ENCODE measurements at regions not wholly inside any gene's neighbourhood (a gene's known extent, or its start where the extent isn't known, plus 50 kb on each side); places are given as distances from the start of the nearest gene placed in this dataset.

GRCh38 chr2:15840148-15840547 lies 100.2 kb upstream of the MYCN start:
- DNase-seq (ENCODE audit: insufficient read length) (no peak), FAIRE-seq (no peak)
- no peak for TF ChIP-seq POLR2A (IDR thresholded peaks at IDR 0.05; ENCODE audit: low read depth, low read length)
- no peak for TF ChIP-seq POLR2AphosphoS5 (IDR thresholded peaks at IDR 0.05; ENCODE audit: low read depth, low read length)
- TF ChIP-seq TAF1 (IDR thresholded peaks at IDR 0.05; ENCODE audit: borderline replicate concordance, low read depth, low read length): no peak

GRCh38 chr2:15840969-15841368 lies 99.4 kb upstream of the MYCN start:
- no peak for DNase-seq (ENCODE audit: insufficient read length)
- FAIRE-seq: no peak
- TF ChIP-seq POLR2A (IDR thresholded peaks at IDR 0.05; ENCODE audit: low read depth, low read length): no peak
- no peak for TF ChIP-seq POLR2AphosphoS5 (IDR thresholded peaks at IDR 0.05; ENCODE audit: low read depth, low read length)
- TF ChIP-seq TAF1 (IDR thresholded peaks at IDR 0.05; ENCODE audit: borderline replicate concordance, low read depth, low read length): no peak

- FAIRE-seq (no peak), DNase-seq (ENCODE audit: insufficient read length) (no peak)
- TF ChIP-seq POLR2AphosphoS5 (IDR thresholded peaks at IDR 0.05; ENCODE audit: low read depth, low read length): no peak
- TF ChIP-seq POLR2A (IDR thresholded peaks at IDR 0.05; ENCODE audit: low read depth, low read length): no peak
Observed at GRCh38 chr2:15841776-15842560, 98.4 kb upstream of the MYCN start.

GRCh38 chr2:15842758-15843666 lies 97.3 kb upstream of the MYCN start:
- FAIRE-seq: no peak
- TF ChIP-seq TAF1 (IDR thresholded peaks at IDR 0.05; ENCODE audit: borderline replicate concordance, low read depth, low read length) (no peak), POLR2AphosphoS5 (IDR thresholded peaks at IDR 0.05; ENCODE audit: low read depth, low read length) (no peak), POLR2A (IDR thresholded peaks at IDR 0.05; ENCODE audit: low read depth, low read length) (no peak)
- no peak for DNase-seq (ENCODE audit: insufficient read length)

GRCh38 chr2:15844211-15844801 lies 96.0 kb upstream of the MYCN start:
- no peak for FAIRE-seq
- TF ChIP-seq POLR2AphosphoS5 (IDR thresholded peaks at IDR 0.05; ENCODE audit: low read depth, low read length): no peak

GRCh38 chr2:15845294-15845693 lies 95.1 kb upstream of the MYCN start:
- no peak for FAIRE-seq
- DNase-seq (ENCODE audit: insufficient read length): no peak
- TF ChIP-seq POLR2A (IDR thresholded peaks at IDR 0.05; ENCODE audit: low read depth, low read length) (no peak), TAF1 (IDR thresholded peaks at IDR 0.05; ENCODE audit: borderline replicate concordance, low read depth, low read length) (no peak), POLR2AphosphoS5 (IDR thresholded peaks at IDR 0.05; ENCODE audit: low read depth, low read length) (no peak)

More at GRCh38 chr2:15844211-15844801, 96.0 kb upstream of the MYCN start:
- DNase-seq (ENCODE audit: insufficient read length): no peak

GRCh38 chr2:15845737-15846405 lies 94.5 kb upstream of the MYCN start:
- FAIRE-seq (no peak), DNase-seq (ENCODE audit: insufficient read length) (no peak)
- TF ChIP-seq POLR2AphosphoS5 (IDR thresholded peaks at IDR 0.05; ENCODE audit: low read depth, low read length) (no peak), POLR2A (IDR thresholded peaks at IDR 0.05; ENCODE audit: low read depth, low read length) (no peak), TAF1 (IDR thresholded peaks at IDR 0.05; ENCODE audit: borderline replicate concordance, low read depth, low read length) (no peak)

- DNase-seq (ENCODE audit: insufficient read length) (no peak), FAIRE-seq (no peak)
- TF ChIP-seq TAF1 (IDR thresholded peaks at IDR 0.05; ENCODE audit: borderline replicate concordance, low read depth, low read length) (no peak), POLR2AphosphoS5 (IDR thresholded peaks at IDR 0.05; ENCODE audit: low read depth, low read length) (no peak), POLR2A (IDR thresholded peaks at IDR 0.05; ENCODE audit: low read depth, low read length) (no peak)
Observed at GRCh38 chr2:15846626-15847025, 93.7 kb upstream of the MYCN start.

- FAIRE-seq: no peak
- no peak for DNase-seq (ENCODE audit: insufficient read length)
- TF ChIP-seq TAF1 (IDR thresholded peaks at IDR 0.05; ENCODE audit: borderline replicate concordance, low read depth, low read length) (no peak), POLR2AphosphoS5 (IDR thresholded peaks at IDR 0.05; ENCODE audit: low read depth, low read length) (no peak), POLR2A (IDR thresholded peaks at IDR 0.05; ENCODE audit: low read depth, low read length) (no peak)
Observed at GRCh38 chr2:15850534-15850933, 89.8 kb upstream of the MYCN start.

GRCh38 chr2:15851076-15851693 lies 89.2 kb upstream of the MYCN start:
- FAIRE-seq (no peak), DNase-seq (ENCODE audit: insufficient read length) (no peak)
- TF ChIP-seq TAF1 (IDR thresholded peaks at IDR 0.05; ENCODE audit: borderline replicate concordance, low read depth, low read length): no peak
- TF ChIP-seq POLR2A (IDR thresholded peaks at IDR 0.05; ENCODE audit: low read depth, low read length): no peak

GRCh38 chr2:15852811-15853210 lies 87.5 kb upstream of the MYCN start:
- no peak for TF ChIP-seq POLR2AphosphoS5 (IDR thresholded peaks at IDR 0.05; ENCODE audit: low read depth, low read length)
- no peak for TF ChIP-seq POLR2A (IDR thresholded peaks at IDR 0.05; ENCODE audit: low read depth, low read length)
- no peak for TF ChIP-seq TAF1 (IDR thresholded peaks at IDR 0.05; ENCODE audit: borderline replicate concordance, low read depth, low read length)
- DNase-seq (ENCODE audit: insufficient read length): no peak
- no peak for FAIRE-seq

All from GM12892 (cell line).